ENCODE measurements at regions not wholly inside any gene's neighbourhood (a gene's known extent, or its start where the extent isn't known, plus 50 kb on each side); places are given as distances from the start of the nearest gene placed in this dataset.

DNA sequence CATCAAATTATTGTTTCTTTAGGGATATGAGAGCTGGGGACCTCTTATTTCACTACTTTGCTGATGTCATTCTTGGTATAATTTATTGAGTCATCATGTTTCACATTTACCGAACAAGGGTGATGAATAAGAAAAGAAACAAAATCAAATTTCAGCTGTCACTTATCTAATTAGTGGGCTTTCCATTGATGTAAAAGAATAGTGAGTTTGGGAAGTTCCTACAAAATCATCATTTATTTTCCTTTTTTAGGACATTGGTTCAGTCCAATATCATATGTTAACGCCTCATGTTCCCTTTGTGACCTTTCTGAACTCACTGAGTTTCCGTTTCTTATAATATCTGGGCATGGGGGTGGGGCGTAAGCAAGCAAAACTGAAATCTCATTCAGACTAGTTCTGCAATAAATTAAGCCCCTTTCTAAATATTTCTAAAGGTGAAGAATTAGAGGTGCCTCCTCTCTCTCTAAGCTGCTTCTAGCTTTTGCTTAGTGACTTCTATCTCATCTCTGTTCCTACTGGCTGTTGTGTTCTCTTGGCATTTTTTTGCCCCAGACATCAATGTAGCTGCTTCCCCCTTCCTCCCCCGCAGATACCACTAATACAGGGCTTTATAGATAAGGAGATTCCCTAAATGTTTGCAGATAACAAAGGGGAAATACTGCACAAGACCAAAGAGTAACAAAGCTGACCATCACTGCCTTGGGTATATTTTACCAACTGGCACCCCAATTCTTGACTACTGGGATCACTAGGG lies 238.0 kb upstream of the CTNNB1 start:
- DNase-seq (ENCODE audit: low read depth) = no peak
- no peak overlapping the region for H3K4me3 ChIP-seq (ENCODE audit: low read depth, low read length)
- TF ChIP-seq, protein P1, sequence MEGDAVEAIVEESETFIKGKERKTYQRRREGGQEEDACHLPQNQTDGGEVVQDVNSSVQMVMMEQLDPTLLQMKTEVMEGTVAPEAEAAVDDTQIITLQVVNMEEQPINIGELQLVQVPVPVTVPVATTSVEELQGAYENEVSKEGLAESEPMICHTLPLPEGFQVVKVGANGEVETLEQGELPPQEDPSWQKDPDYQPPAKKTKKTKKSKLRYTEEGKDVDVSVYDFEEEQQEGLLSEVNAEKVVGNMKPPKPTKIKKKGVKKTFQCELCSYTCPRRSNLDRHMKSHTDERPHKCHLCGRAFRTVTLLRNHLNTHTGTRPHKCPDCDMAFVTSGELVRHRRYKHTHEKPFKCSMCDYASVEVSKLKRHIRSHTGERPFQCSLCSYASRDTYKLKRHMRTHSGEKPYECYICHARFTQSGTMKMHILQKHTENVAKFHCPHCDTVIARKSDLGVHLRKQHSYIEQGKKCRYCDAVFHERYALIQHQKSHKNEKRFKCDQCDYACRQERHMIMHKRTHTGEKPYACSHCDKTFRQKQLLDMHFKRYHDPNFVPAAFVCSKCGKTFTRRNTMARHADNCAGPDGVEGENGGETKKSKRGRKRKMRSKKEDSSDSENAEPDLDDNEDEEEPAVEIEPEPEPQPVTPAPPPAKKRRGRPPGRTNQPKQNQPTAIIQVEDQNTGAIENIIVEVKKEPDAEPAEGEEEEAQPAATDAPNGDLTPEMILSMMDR (IDR thresholded peaks at IDR 0.05; ENCODE audit: control insufficient read depth, extremely low read depth, insufficient read depth) = no peak

DNA sequence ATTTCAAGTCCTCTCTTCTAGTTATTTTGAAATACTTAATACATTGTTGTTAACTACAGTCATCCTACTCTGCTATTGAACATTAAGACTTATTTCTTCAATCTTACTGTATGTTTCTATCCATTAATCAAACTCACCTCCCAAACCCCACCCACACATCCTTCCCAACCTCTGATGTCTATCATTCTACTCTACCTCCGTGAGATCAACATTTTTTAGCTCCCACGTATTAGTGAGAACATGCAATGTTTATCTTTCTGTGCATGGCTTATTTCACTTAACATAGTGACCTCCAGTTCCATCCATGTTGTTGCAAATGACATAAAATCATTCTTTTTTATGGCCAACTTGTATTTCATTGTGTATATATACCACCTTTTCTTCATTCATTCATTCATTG lies 236.6 kb upstream of the CTNNB1 start:
- TF ChIP-seq, protein P1 (IDR thresholded peaks at IDR 0.05; ENCODE audit: control insufficient read depth, extremely low read depth, insufficient read depth) = no peak
- DNase-seq (ENCODE audit: low read depth) = no peak
- H3K4me3 ChIP-seq (ENCODE audit: low read depth, low read length) = no peak overlapping the region

DNA sequence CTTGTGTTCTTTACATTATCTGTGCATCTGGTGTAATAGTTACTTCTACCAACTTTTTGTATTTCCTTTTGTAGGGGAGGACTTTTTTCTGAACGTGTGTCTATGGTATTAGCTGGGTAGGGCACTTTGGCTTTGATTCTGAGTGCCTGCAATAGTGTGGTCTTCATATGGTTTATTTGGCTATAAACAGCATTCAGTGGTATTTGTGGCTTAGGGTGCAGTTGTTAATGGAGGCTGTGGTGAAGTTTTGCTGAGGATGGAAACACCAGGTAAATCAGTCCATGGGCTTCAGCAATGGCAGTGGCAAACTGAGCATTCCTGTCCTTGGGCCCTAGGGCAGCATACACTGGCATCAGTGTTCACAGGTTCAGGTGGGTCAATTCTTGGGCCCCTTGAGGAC lies 230.6 kb upstream of the CTNNB1 start:
- no peak overlapping the region for H3K4me3 ChIP-seq (ENCODE audit: low read depth, low read length)
- DNase-seq (ENCODE audit: low read depth) = no peak
- TF ChIP-seq, protein P1 (IDR thresholded peaks at IDR 0.05; ENCODE audit: control insufficient read depth, extremely low read depth, insufficient read depth) = no peak

GRCh38 chr3:40969341-40969740 lies 230.0 kb upstream of the CTNNB1 start:
- TF ChIP-seq, protein P1 (IDR thresholded peaks at IDR 0.05; ENCODE audit: control insufficient read depth, extremely low read depth, insufficient read depth) = no peak
- H3K4me3 ChIP-seq (ENCODE audit: low read depth, low read length) = no peak overlapping the region

DNA sequence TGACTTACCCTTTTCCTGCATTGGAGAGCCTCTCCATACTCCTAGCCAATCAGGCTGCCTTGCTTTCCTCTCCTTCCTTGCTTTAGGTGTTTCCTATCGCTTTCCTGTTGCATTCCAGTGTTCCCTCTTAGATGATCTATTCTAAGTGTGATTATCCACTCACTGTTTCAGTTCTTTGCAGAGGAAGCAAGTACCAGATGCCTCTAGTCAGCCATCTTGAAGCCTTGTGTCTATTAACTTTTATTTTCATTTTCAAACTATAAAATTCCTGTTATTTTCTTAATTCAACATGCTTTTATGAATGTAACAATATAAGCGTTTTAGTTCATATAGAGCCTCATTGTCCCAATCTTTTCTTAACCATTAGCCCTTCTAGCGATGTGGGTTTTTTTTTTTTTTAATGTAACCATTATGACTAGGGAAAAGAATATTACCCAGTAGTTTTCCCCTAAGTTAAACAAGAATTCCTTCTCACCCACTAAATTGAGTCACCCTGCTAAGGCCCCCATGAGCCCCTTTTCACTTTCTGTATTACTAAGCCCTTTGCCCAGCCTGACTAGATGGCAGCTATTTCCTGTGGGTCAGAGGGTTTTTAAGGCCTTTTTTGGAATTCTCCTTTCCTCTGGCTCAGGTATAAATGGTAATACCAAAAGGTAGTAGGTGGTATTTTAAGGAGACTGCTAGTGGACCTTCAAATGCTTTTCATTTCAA lies 229.4 kb upstream of the CTNNB1 start:
- H3K4me3 ChIP-seq (ENCODE audit: low read depth, low read length) = no peak overlapping the region
- TF ChIP-seq, protein P1 (IDR thresholded peaks at IDR 0.05; ENCODE audit: control insufficient read depth, extremely low read depth, insufficient read depth) = no peak
- DNase-seq (ENCODE audit: low read depth) = no peak

More at GRCh38 chr3:40969341-40969740, 230.0 kb upstream of the CTNNB1 start:
- no peak for DNase-seq (ENCODE audit: low read depth)

DNA sequence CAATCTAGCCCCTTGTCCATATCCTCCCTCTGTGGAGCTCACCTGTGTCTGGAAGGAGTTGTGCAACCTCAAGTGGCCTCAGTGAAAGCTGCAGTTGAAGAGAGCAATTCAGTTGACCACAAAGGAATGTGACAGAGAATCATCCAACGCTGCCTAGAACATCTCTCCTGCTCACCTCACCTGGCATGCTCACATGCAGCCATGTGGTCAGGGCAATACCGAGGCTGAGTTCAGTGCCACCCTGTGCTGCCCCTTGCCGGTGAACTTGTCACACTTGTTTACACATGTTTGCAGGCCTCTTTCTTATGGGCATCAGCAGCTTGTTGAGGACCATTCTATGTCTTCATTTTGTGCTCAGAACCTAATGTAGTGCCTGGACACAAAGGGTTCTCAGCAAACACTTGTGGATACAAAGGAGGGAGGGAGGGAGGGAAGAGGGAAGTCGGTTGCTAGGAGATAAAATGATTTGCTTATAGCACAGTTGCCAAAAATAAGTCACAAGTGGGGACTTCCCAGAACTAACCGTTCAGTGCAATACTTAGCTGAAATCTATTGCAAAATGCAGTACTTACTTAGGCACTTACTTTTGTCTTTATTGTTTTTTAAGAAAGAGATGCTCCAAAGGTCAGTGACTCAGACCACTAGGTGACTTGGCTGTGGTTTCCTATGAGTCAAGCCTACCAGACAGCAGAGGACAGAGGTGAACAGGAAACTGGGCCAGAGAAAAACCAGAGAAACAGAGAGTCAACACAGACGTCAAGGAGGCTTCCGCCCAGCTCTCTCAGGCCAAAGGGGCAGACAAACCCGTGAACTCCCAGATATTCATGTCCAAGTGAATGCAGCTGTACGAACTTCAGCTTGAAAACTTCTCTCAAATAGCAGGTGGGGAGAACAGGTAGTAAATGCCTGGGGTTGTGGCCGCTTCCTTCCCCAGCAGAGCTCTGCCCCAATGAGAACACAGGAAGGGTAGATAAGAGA lies 227.8 kb upstream of the CTNNB1 start:
- no peak for DNase-seq (ENCODE audit: low read depth)
- no peak overlapping the region for H3K4me3 ChIP-seq (ENCODE audit: low read depth, low read length)

More for the DNA sequence above, 227.8 kb upstream of the CTNNB1 start:
- TF ChIP-seq, protein P1 (IDR thresholded peaks at IDR 0.05; ENCODE audit: control insufficient read depth, extremely low read depth, insufficient read depth) = peak; percentile 26; the same call in 1 of the 2 replicates
